Fibroblast of villous mesenchyme (primary cell): ENCODE measurements at regions not wholly inside any gene's neighbourhood (a gene's known extent, or its start where the extent isn't known, plus 50 kb on each side); places are given as distances from the start of the nearest gene placed in this dataset.
"Not testable (repeated sequence)": the region's sequence is repeated elsewhere in the genome, so short reads cannot be mapped to it uniquely, and the experiment has no call there.

Experiments
- DNase-seq: peaks from one replicate; pipeline ENCODE4 v3.0.0-alpha.2; 2010; ENCODE audit warnings: low read depth
- H3K4me3 ChIP-seq: 2 replicates; pipeline ENCODE4 v1.5.1; 2011; ENCODE audit warnings: low read depth, mild to moderate bottlenecking, low read length
- TF ChIP-seq, protein P1 (sequence below): IDR thresholded peaks from 2 replicates; pipeline ENCODE4 v1.5.1; 2012; ENCODE audit warnings: low read depth, mild to moderate bottlenecking, low read length; ENCODE audit not compliant: insufficient read depth

- DNase-seq, result no peak
- TF ChIP-seq, protein P1, sequence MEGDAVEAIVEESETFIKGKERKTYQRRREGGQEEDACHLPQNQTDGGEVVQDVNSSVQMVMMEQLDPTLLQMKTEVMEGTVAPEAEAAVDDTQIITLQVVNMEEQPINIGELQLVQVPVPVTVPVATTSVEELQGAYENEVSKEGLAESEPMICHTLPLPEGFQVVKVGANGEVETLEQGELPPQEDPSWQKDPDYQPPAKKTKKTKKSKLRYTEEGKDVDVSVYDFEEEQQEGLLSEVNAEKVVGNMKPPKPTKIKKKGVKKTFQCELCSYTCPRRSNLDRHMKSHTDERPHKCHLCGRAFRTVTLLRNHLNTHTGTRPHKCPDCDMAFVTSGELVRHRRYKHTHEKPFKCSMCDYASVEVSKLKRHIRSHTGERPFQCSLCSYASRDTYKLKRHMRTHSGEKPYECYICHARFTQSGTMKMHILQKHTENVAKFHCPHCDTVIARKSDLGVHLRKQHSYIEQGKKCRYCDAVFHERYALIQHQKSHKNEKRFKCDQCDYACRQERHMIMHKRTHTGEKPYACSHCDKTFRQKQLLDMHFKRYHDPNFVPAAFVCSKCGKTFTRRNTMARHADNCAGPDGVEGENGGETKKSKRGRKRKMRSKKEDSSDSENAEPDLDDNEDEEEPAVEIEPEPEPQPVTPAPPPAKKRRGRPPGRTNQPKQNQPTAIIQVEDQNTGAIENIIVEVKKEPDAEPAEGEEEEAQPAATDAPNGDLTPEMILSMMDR, result peak; percentile 15
- no peak overlapping the region for H3K4me3 ChIP-seq
These were observed 177.5 kb downstream of the MTCL1 start for GRCh38 chr18:8882632-8883408.

DNA sequence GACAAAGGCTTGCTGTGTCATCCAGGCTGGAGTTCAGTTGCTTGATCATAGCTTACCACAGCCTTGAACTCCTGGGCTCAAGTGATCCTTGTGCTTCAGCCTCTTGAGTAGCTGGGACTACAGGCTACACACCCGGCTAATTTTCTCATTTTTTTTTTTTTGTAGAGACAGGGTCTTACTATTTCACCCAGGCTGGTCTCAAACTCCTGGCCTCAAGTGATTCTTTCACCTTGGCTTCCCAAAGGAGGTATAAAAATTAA is 178.0 kb downstream of the MTCL1 start:
- no peak overlapping the region for H3K4me3 ChIP-seq
- TF ChIP-seq, protein P1, result no peak
- no peak for DNase-seq

DNA sequence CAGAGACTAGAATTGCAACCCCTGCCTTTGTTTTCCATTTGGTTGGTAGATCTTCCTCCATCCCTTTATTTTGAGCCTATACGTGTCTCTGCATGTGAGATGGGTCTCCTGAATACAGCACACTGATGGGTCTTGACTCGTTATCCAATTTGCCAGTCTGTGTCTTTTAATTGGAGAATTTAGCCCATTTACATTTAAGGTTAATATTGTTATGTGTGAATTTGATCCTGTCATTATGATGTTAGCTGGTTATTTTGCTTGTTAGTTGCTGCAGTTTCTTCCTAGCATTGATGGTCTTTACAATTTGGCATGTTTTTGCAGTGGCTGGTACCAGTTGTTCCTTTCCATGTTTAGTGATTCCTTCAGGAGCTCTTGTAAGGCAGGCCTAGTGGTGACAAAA is 182.5 kb downstream of the MTCL1 start:
- H3K4me3 ChIP-seq, DNase-seq: not testable (repeated sequence)

GRCh38 chr18:8889489-8889888 is 184.1 kb downstream of the MTCL1 start:
- peak; percentile 24 for DNase-seq

DNA sequence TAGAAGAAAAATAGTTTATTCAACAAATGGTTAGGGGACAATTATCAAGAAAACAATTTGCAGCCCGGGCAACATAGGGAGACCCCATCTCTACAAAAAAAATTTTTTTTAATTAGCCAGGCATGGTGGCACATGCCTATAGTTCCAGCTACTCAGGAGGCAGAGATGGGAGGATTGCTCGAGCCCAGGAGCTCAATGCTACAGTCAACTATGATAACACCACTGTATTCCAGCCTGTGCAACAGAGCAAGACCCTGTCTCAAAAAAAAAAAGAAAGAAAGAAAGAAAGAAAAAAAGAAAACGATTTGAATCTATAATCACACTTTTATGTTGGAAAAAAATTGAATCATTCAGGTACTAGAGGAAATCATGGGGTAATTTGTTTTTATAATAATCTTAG is 185.1 kb downstream of the MTCL1 start:
- DNase-seq, H3K4me3 ChIP-seq: not testable (repeated sequence)

More at GRCh38 chr18:8889489-8889888, 184.1 kb downstream of the MTCL1 start:
- H3K4me3 ChIP-seq, result no peak overlapping the region
- TF ChIP-seq, protein P1, result no peak

GRCh38 chr18:8890957-8891464 is 185.7 kb downstream of the MTCL1 start:
- DNase-seq, result peak; percentile 83
- TF ChIP-seq, protein P1, result no peak

GRCh38 chr18:8893221-8893620 is 187.9 kb downstream of the MTCL1 start:
- TF ChIP-seq, protein P1, result no peak
- H3K4me3 ChIP-seq, result no peak overlapping the region
- DNase-seq, result no peak

More at GRCh38 chr18:8890957-8891464, 185.7 kb downstream of the MTCL1 start:
- no peak overlapping the region for H3K4me3 ChIP-seq

GRCh38 chr18:8893628-8894231 is 188.4 kb downstream of the MTCL1 start:
- TF ChIP-seq, protein P1, result no peak
- H3K4me3 ChIP-seq, result no peak overlapping the region
- no peak for DNase-seq
